HCT116 (cell line): ENCODE measurements at regions not wholly inside any gene's neighbourhood (a gene's known extent, or its start where the extent isn't known, plus 50 kb on each side); places are given as distances from the start of the nearest gene placed in this dataset.

ENCODE experiments used
- CBX3 ChIP-seq: IDR thresholded peaks from 2 replicates; pipeline ENCODE4 v1.6.1; 2012; ENCODE audit warnings: low read depth
- CTCF ChIP-seq, 3 experiments: fragments of 200-600 bp in 1 of 3; sonication (generic) in 1 of 3; IDR thresholded peaks in 2 of 3; conservative IDR thresholded peaks in 1 of 3; 2 replicates each; pipeline ENCODE4 v1.5.1; 2012 to 2017; ENCODE audit warnings: low read depth in 2 of 3, low read length in 2 of 3, antibody characterized with exemption in 1 of 3, borderline replicate concordance in 1 of 3, control low read depth in 1 of 3, mild to moderate bottlenecking in 1 of 3, mixed read lengths in 1 of 3, mixed run types in 1 of 3, moderate library complexity in 1 of 3; ENCODE audit not compliant: insufficient read depth in 1 of 3
- EGR1 ChIP-seq: IDR thresholded peaks from 2 replicates; pipeline ENCODE4 v1.6.1; 2012; ENCODE audit warnings: low read depth
- ELF1 ChIP-seq: IDR thresholded peaks from 2 replicates; pipeline ENCODE4 v1.6.1; 2012; ENCODE audit warnings: low read depth, borderline replicate concordance
- EZH2 ChIP-seq: fragments of 200-600 bp; sonication (generic); IDR thresholded peaks from 2 replicates; pipeline ENCODE4 v1.6.1; 2017; ENCODE audit warnings: antibody characterized with exemption, mixed run types
- EZH2phosphoT487 ChIP-seq: fragments of 200-600 bp; IDR thresholded peaks from 2 replicates; pipeline ENCODE4 v1.6.1; 2018; ENCODE audit warnings: antibody characterized with exemption, borderline replicate concordance
- MAX ChIP-seq: IDR thresholded peaks from 2 replicates; pipeline ENCODE4 v1.6.1; 2012
- POLR2A ChIP-seq: IDR thresholded peaks from 2 replicates; pipeline ENCODE4 v1.7.0; 2011; ENCODE audit warnings: borderline replicate concordance; ENCODE audit not compliant: insufficient read depth, insufficient read length; ENCODE audit errors: extremely low read depth
- POLR2AphosphoS5 ChIP-seq: IDR thresholded peaks from 2 replicates; pipeline ENCODE4 v1.6.1; 2011; ENCODE audit warnings: mild to moderate bottlenecking, low read depth, low read length, moderate library complexity
- RAD21 ChIP-seq: IDR thresholded peaks from 2 replicates; pipeline ENCODE4 v1.6.1; 2012; ENCODE audit warnings: low read depth, mild to moderate bottlenecking
- REST ChIP-seq: IDR thresholded peaks from 2 replicates; pipeline ENCODE4 v1.6.1; 2012; ENCODE audit warnings: low read depth
- SP1 ChIP-seq: IDR thresholded peaks from 2 replicates; pipeline ENCODE4 v1.6.1; 2012; ENCODE audit warnings: low read depth
- TCF7L2 ChIP-seq: IDR thresholded peaks from 2 replicates; pipeline ENCODE4 v1.7.0; 2011; ENCODE audit warnings: borderline replicate concordance, inconsistent platforms; ENCODE audit not compliant: insufficient read depth, insufficient read length; ENCODE audit errors: extremely low read depth
- ZBTB33 ChIP-seq: IDR thresholded peaks from 2 replicates; pipeline ENCODE4 v1.6.1; 2011; ENCODE audit warnings: mild to moderate bottlenecking, low read length, moderate library complexity; ENCODE audit not compliant: insufficient replicate concordance; ENCODE audit errors: extremely low read depth

- TF ChIP-seq POLR2AphosphoS5 (no peak), MAX (no peak), CTCF (IDR thresholded peaks at IDR 0.05 in 2 of 3, conservative IDR thresholded peaks at IDR 0.05 in 1 of 3; ENCODE audit: borderline replicate concordance in 1 of 3, insufficient read depth in 1 of 3, low read depth in 2 of 3, low read length in 2 of 3) (no peak), POLR2A (no peak), SP1 (no peak), RAD21 (no peak), EZH2phosphoT487 (no peak), EZH2 (no peak), ELF1 (no peak), CBX3 (no peak), ZBTB33 (no peak), EGR1 (no peak), REST (no peak), TCF7L2 (no peak)
Measured at GRCh38 chr5:117671551-117671950, 1096.9 kb upstream of the SEMA6A start.
